Islet of Langerhans (tissue), 1 donor: ENCODE measurements at regions not wholly inside any gene's neighbourhood (a gene's known extent, or its start where the extent isn't known, plus 50 kb on each side); places are given as distances from the start of the nearest gene placed in this dataset.
A peak's percentile ranks its signal among the peaks of the same experiment; 100 is the strongest.
"Not testable (repeated sequence)": the region's sequence is repeated elsewhere in the genome, so short reads cannot be mapped to it uniquely, and the experiment has no call there.

ENCODE experiments used
- FAIRE-seq: peaks from one replicate; lab custom pipeline; 2011; peaks lifted over from hg19 to GRCh38; lab: Jason Lieb, UNC

GRCh38 chr7:112540839-112541577 lies 60.2 kb downstream of the LSMEM1 start:
- no peak for FAIRE-seq

DNA sequence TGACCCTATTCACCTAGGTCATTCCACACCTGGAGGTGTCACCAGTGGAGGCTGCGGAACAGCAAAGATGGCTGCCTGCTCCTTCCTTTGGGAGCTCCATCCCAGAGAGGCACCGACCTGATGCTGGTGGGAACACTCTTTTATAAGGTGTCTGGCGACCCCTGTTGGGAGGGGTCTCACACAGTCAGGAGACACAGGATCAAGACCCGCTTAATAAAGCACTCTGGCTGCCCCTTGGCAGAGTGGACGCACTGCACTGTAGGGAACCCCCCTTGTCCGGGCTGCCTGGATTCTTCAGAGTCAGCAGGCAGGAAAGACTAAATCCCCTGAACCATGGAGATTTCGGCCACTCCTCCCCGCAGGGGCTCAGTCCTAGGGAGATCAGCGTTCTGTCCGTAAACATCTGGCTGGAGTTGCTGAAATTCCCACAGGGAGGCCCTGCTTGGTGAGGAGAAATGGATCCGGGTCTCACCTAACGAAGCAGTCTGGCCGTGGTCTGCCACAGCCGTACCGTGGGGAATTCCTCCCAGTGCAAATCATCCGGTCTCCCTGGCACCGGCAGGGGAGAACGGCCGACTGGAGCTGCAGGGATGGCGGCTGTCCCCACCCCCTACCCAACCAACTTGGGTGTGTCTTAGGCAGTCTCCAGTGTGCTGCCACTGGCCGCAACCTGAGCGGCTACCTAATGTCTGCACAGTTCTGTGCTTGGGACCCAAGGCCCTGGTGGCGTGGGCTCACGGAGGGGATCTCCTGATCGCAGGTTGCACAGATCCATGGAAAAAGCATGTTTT lies 66.1 kb downstream of the LSMEM1 start:
- FAIRE-seq, result no peak

GRCh38 chr7:112547916-112548315 lies 67.1 kb downstream of the LSMEM1 start:
- no peak for FAIRE-seq

- FAIRE-seq, result peak; percentile 96
These were observed 69.8 kb downstream of the LSMEM1 start for GRCh38 chr7:112550468-112551060.

DNA sequence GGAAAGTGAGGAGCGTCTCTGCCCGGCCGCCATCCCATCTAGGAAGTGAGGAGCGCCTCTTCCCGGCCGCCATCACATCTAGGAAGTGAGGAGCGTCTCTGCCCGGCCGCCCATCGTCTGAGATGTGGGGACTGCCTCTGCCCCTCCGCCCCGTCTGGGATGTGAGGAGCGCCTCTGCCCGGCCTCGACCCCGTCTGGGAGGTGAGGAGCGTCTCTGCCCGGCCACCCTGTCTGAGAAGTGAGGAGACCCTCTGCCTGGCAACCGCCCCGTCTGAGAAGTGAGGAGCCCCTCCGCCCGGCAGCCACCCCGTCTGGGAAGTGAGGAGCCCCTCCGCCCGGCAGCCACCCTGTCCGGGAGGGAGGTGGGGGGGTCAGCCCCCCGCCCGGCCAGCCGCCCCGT lies 70.7 kb downstream of the LSMEM1 start:
- FAIRE-seq, result not testable (repeated sequence)

GRCh38 chr7:112554591-112554990 lies 73.8 kb downstream of the LSMEM1 start:
- no peak for FAIRE-seq

- no peak for FAIRE-seq
These were observed 75.8 kb downstream of the LSMEM1 start for GRCh38 chr7:112556633-112557032.

- no peak for FAIRE-seq
These were observed 85.9 kb downstream of the LSMEM1 start for GRCh38 chr7:112566442-112567324.

DNA sequence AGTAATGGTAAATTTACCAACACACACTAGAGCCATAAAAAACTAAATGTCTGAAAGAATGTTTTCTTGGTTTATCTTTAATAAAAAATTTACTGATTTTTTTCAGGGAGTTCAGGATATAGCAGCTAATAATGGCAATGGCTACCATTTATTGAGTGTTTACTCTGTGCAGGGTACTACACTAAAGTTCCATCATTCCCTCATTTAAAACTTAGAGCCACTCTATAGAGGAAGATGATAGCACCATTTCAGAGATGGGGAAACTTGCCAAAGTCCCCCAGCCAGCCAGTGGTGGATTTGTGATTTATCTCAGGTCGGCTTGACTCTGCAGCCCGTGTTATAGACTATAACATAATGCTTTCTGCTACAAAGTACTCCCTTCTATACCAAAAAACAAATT lies 86.6 kb downstream of the LSMEM1 start:
- no peak for FAIRE-seq

DNA sequence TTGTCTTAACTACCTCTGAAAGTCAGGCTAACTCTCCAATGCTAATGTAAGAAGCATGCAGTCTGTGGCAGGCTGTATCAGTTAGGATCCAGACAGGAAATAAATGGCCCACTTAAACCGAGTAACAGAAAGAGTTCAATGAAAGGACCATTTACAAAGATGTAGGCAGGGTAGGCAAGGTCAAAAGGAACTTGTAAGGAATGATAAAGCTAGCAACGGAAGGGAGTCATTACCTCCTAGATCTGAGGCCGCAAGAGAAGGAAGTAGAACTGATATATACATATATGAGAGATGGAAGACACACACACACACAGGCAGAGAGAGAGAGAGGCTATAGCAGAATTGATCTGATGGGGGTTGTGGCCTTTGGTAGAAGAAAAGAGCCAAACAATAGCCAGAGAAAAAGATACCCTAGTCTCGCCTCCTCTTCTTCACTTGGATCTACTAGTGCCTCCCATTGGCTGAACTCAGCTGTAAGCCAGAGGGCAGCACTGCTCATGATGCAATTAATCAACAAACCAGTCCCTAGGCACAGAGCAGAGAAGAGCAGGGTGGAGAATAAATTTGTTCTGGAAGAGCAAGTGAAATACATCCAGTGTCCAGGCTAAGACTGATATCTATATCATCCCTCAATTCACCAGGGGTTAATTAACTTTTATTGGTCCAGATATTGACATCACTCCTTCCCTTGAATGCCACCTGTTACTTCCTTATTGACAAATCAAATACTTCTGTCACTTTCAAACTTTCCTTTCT lies 91.2 kb downstream of the LSMEM1 start:
- no peak for FAIRE-seq

DNA sequence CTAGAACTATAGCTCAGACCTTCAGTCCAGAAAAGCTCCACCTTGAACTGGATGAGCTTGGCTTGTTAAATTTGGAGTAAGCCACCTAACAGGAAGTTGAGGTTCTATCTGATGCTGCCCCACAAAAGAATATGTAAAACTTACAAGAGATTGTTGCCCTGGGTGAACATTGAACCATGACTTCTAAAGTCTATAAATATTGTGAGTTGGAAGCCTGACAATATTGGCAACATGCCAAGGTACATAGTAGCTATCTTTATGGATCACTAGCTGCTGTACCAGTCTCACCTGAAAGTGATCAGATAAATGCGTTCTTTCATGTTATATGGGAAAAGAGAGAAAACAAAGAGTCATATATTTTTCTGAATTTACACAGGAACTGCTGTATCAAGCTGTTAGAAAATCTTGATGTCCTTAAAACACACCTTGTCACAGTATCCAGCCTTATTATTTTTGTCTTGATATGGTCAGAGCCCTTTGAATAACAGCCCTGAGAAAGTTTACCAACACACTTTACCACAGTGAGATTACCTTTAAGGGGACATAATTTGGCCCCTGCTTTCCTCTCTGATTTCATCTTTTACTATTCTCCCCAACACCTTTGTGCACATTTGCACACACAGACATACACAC lies 92.0 kb downstream of the LSMEM1 start:
- peak; percentile 92 for FAIRE-seq

- FAIRE-seq, result no peak
These were observed 92.7 kb downstream of the LSMEM1 start for GRCh38 chr7:112573302-112574039.

- no peak for FAIRE-seq
These were observed 95.1 kb downstream of the LSMEM1 start for GRCh38 chr7:112575864-112576263.

DNA sequence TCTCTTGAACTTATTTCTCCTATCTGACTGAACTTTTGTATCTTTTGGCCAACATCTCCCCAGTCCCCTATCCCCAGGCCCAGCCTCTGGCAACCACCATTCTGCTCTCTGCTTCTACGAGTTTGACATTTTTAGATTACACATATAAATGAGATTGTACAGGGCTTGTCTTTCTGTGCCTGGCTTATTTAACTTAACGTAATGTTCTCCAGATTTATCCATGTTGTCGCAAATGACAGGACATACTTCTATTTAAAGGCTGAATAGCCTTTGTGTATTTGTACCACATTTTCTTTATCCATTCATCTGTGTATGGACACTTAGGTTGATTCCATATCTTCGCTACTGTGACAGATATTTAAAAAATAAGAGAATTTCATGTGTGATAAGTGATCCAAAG lies 98.6 kb downstream of the LSMEM1 start:
- no peak for FAIRE-seq

- FAIRE-seq, result no peak
These were observed 100.1 kb downstream of the LSMEM1 start for GRCh38 chr7:112580717-112581435.

GRCh38 chr7:112581529-112581928 lies 100.7 kb downstream of the LSMEM1 start:
- FAIRE-seq, result no peak

DNA sequence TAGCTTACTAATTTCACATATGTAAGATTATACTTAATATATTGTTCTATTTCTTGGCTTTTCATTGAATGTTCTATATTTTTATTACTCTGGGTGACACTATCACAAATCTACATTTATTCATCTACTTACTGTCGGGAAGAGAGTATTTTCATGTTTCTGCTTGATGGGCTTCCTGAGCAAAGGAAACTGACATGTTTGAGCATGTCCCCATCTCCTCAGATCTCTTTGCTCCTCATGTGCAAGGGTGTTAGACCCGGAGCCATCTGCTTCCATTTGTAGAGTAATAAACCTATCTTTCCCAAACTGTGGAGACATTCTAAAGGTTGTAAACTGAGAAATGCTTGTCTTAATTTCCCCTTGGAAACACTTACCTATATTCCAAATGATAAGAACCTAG lies 103.5 kb downstream of the LSMEM1 start:
- FAIRE-seq, result no peak

GRCh38 chr7:112587504-112587903 lies 106.7 kb downstream of the LSMEM1 start:
- FAIRE-seq, result no peak

GRCh38 chr7:112592565-112593263 lies 111.9 kb downstream of the LSMEM1 start:
- not testable (repeated sequence) for FAIRE-seq
